Fibroblast of skin of back (primary cell): ENCODE measurements at regions not wholly inside any gene's neighbourhood (a gene's known extent, or its start where the extent isn't known, plus 50 kb on each side); places are given as distances from the start of the nearest gene placed in this dataset.

Source experiments
- DNase-seq: peaks from one replicate; pipeline ENCODE4 v3.0.0-alpha.2; 2013

- no peak for DNase-seq
Observed at GRCh38 chr22:22824340-22825212, 63.0 kb upstream of the IGLL5 start.

DNA sequence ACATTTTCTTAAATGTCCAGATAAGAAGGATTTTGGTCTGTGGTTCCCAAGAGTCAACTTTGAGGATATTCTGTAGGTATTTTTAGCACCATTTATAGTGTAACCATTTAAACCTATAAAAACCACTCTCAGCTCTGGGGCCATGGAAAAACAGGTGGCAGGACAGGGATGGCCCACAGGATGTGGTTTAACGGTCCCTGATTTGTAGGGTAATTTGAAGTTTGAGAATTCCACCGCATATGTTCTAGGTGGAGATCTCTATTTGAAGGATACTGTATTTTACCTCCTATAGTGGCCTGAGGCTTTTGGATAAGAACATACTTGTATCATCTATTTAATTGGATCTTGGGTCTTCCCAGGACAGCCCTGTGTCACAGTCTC, 62.4 kb upstream of the IGLL5 start:
- DNase-seq: no peak

- no peak for DNase-seq
Observed at GRCh38 chr22:22827187-22827939, 60.3 kb upstream of the IGLL5 start.

- no peak for DNase-seq
Observed at GRCh38 chr22:22830193-22830592, 57.4 kb upstream of the IGLL5 start.

GRCh38 chr22:22830957-22831688, 56.5 kb upstream of the IGLL5 start:
- no peak for DNase-seq

- no peak for DNase-seq
Observed at GRCh38 chr22:22833059-22833458, 54.6 kb upstream of the IGLL5 start.

GRCh38 chr22:22833488-22833887, 54.1 kb upstream of the IGLL5 start:
- DNase-seq: no peak

- DNase-seq: no peak
Observed at GRCh38 chr22:22834204-22834603, 53.4 kb upstream of the IGLL5 start.

GRCh38 chr22:22834783-22835182, 52.8 kb upstream of the IGLL5 start:
- no peak for DNase-seq

GRCh38 chr22:22835242-22835641, 52.4 kb upstream of the IGLL5 start:
- DNase-seq: no peak

GRCh38 chr22:22835771-22836291, 51.8 kb upstream of the IGLL5 start:
- DNase-seq: no peak

DNA sequence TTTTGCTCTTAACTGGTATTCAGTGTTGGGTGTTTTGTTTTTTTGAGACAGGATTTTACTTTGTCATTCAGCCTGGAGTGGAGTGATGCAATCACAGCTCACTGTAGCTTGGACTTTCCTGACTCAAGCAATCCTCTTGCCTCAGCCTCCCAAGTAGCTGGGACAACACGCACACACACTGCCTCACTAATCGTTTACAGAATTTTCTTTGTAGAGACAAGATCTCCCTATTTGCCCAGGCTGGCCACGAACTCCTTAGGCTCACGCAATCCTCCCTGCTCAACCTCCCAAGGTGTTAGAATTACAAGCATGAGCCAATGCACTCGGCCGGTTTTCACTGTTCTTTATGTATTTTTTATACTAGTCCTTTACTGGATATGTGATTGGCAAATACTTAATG, 51.0 kb upstream of the IGLL5 start:
- no peak for DNase-seq
